ENCODE measurements at regions not wholly inside any gene's neighbourhood (a gene's known extent, or its start where the extent isn't known, plus 50 kb on each side); places are given as distances from the start of the nearest gene placed in this dataset.

DNA sequence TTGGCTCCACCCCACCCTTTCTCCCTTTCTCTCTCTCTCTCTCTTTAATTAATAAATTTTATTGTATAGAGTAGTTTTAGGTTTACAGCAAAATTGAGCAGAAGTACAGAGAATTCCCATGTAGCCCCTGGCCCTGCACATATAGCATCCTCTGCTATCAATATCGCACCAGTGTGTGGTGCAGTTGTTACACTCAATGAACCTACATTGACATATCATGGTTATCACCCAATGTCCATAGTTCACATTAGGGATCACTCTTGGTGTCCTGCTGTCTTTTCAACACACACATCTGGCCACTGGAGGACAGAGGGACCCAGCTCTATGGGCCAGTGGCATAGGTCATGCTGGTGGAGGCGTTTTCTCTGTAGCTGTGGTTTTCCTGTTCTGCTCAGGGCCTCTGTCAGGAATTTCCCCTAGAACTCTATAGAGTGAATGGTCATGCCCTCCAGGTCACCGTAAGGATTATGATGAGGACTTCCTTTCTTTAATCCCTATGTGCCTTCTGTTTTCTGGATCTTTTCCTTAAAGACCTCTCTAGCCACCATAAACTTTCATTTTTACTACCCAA is 98.2 kb upstream of the NAV2 start:
- TF ChIP-seq, protein P1, sequence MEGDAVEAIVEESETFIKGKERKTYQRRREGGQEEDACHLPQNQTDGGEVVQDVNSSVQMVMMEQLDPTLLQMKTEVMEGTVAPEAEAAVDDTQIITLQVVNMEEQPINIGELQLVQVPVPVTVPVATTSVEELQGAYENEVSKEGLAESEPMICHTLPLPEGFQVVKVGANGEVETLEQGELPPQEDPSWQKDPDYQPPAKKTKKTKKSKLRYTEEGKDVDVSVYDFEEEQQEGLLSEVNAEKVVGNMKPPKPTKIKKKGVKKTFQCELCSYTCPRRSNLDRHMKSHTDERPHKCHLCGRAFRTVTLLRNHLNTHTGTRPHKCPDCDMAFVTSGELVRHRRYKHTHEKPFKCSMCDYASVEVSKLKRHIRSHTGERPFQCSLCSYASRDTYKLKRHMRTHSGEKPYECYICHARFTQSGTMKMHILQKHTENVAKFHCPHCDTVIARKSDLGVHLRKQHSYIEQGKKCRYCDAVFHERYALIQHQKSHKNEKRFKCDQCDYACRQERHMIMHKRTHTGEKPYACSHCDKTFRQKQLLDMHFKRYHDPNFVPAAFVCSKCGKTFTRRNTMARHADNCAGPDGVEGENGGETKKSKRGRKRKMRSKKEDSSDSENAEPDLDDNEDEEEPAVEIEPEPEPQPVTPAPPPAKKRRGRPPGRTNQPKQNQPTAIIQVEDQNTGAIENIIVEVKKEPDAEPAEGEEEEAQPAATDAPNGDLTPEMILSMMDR (IDR thresholded peaks at IDR 0.05): no peak
- TF ChIP-seq POLR2A (IDR thresholded peaks at IDR 0.05): no peak

All from esophagus squamous epithelium (tissue), 4 donors.